ENCODE measurements at regions not wholly inside any gene's neighbourhood (a gene's known extent, or its start where the extent isn't known, plus 50 kb on each side); places are given as distances from the start of the nearest gene placed in this dataset.

- intact Hi-C loops (cut with DNase I), result no loop called here
- no peak for FAIRE-seq
- no peaks in the 10 kb centered on the region for H3K4me1 ChIP-seq
- no peak for ATAC-seq
- H3K27ac ChIP-seq, result no peak overlapping the region
- no peaks in the 10 kb centered on the region for H3K36me3 ChIP-seq
- no peak overlapping the region for H3K4me3 ChIP-seq
- 74% methylated on average over 11 of the region's 11 CpGs for WGBS, 2 donors
- DNase-seq, result peak in 2 of 6 donors; percentile 1 to 33
- H3K27me3 ChIP-seq, result no peaks in the 10 kb centered on the region
- H3K9me3 ChIP-seq, result no peaks in the 10 kb centered on the region
- no peak for TF ChIP-seq CTCF (IDR thresholded peaks at IDR 0.05)
Measured at GRCh38 chr14:105898482-105899010, 372.2 kb downstream of the TMEM121 start.

GRCh38 chr14:105899071-105899641, 372.8 kb downstream of the TMEM121 start:
- Histone ChIP-seq H3K4me1 (no peaks in the 10 kb centered on the region), H3K36me3 (no peaks in the 10 kb centered on the region), H3K27me3 (no peaks in the 10 kb centered on the region), H3K27ac (no peak overlapping the region), H3K4me3 (no peak overlapping the region), H3K9me3 (no peaks in the 10 kb centered on the region)
- no peak for TF ChIP-seq CTCF (IDR thresholded peaks at IDR 0.05)
- 75 to 77% methylated on average over 9 of the region's 9 CpGs for WGBS, 2 donors
- intact Hi-C loops (cut with DNase I), result no loop called here
- DNase-seq, result peak in 2 of 6 donors; percentile 17 to 34
- no peak for ATAC-seq
- no peak for FAIRE-seq

- no peak for ATAC-seq
- peak in 2 of 6 donors; percentile 25 to 50 for DNase-seq
- Histone ChIP-seq H3K4me3 (no peak overlapping the region), H3K27ac (no peak overlapping the region), H3K4me1 (no peaks in the 10 kb centered on the region), H3K27me3 (no peaks in the 10 kb centered on the region), H3K36me3 (no peaks in the 10 kb centered on the region), H3K9me3 (no peaks in the 10 kb centered on the region)
- intact Hi-C loops (cut with DNase I), result no loop called here
- WGBS, 2 donors, result 68 to 72% methylated on average over 10 to 11 of the region's 11 CpGs
- no peak for FAIRE-seq
- TF ChIP-seq CTCF (IDR thresholded peaks at IDR 0.05), result no peak
Measured at GRCh38 chr14:105899657-105900397, 373.4 kb downstream of the TMEM121 start.

- Histone ChIP-seq H3K27me3 (no peaks in the 10 kb centered on the region), H3K36me3 (no peaks in the 10 kb centered on the region), H3K4me1 (no peaks in the 10 kb centered on the region), H3K9me3 (no peaks in the 10 kb centered on the region), H3K27ac (no peak overlapping the region), H3K4me3 (no peak overlapping the region)
- peak in 1 of 6 donors; percentile 60 for DNase-seq
- intact Hi-C loops (cut with DNase I), result no loop called here
- no peak for ATAC-seq
- no peak for TF ChIP-seq CTCF (IDR thresholded peaks at IDR 0.05)
- no peak for FAIRE-seq
- 73 to 80% methylated on average over 30 of the region's 30 CpGs for WGBS, 2 donors
Measured at GRCh38 chr14:105900398-105901160, 374.2 kb downstream of the TMEM121 start.
